IMR-90 (cell line): ENCODE measurements at regions not wholly inside any gene's neighbourhood (a gene's known extent, or its start where the extent isn't known, plus 50 kb on each side); places are given as distances from the start of the nearest gene placed in this dataset.

Experiments used
- ATAC-seq: fragments of 200-7000 bp; cut with Tn5 transposase; 2 replicates; pipeline ENCODE4 v1.9.1; 2020; ENCODE audit warnings: low read depth, mild to moderate bottlenecking, moderate library complexity
- BruUV-seq: library from RNA; stranded (reverse); fragments of 400-500 nt; replicated peaks from 2 replicates; lab custom pipeline; 2021; lab: Mats Ljungman, UMichigan
- CTCF ChIA-PET: fragments of 300-600 bp; formaldehyde crosslinking; extraction: SDS; loops from one replicate; lab custom pipeline; 2021; ENCODE audit warnings: antibody characterized with exemption; lab: Yijun Ruan, JAX
- POLR2A ChIA-PET: fragments of 300-600 bp; sonication (Branson Sonifier 250); formaldehyde crosslinking; loops from one replicate; lab custom pipeline; 2022; ENCODE audit warnings: antibody characterized with exemption; ENCODE audit not compliant: unreplicated experiment; lab: Charles Lee
- DNase-seq: peaks from one replicate; pipeline ENCODE4 v3.0.0; 2013
- H2AFZ ChIP-seq: replicated peaks from 2 replicates; pipeline ENCODE3; 2013; ENCODE audit warnings: low read length, mild to moderate bottlenecking; ENCODE audit not compliant: poor library complexity
- H2AK5ac ChIP-seq: 2 replicates; pipeline ENCODE4 v1.6.1; 2013; ENCODE audit warnings: low read depth, low read length, inconsistent platforms
- H2AK9ac ChIP-seq: replicated peaks from 2 replicates; pipeline ENCODE3; 2013; ENCODE audit warnings: mild to moderate bottlenecking, low read depth, low read length, moderate library complexity; ENCODE audit not compliant: poor library complexity
- H2BK120ac ChIP-seq: 2 replicates; pipeline ENCODE4 v1.6.1; 2013; ENCODE audit warnings: low read depth, low read length, inconsistent platforms
- H2BK15ac ChIP-seq: 3 replicates; pipeline ENCODE4 v1.6.1; 2013; ENCODE audit warnings: low read depth, low read length, inconsistent platforms
- H2BK20ac ChIP-seq: 2 replicates; pipeline ENCODE4 v1.6.1; 2013; ENCODE audit warnings: low read depth, mild to moderate bottlenecking, inconsistent platforms, low read length, moderate library complexity
- H2BK5ac ChIP-seq: 2 replicates; pipeline ENCODE4 v1.6.1; 2013; ENCODE audit warnings: mild to moderate bottlenecking, low read depth, low read length, inconsistent platforms; ENCODE audit not compliant: poor library complexity, severe bottlenecking
- H3K14ac ChIP-seq: replicated peaks from 2 replicates; pipeline ENCODE4 v1.6.1; 2013; ENCODE audit warnings: low read depth, low read length, inconsistent platforms
- H3K18ac ChIP-seq: 2 replicates; pipeline ENCODE4 v1.6.1; 2013; ENCODE audit warnings: low read depth, low read length, control low read depth
- H3K23ac ChIP-seq: 2 replicates; pipeline ENCODE4 v1.6.1; 2013; ENCODE audit warnings: low read depth, low read length, inconsistent platforms
- H3K27ac ChIP-seq: 2 replicates; pipeline ENCODE4 v1.5.1; 2013; ENCODE audit warnings: mild to moderate bottlenecking, control low read depth, low read length; ENCODE audit not compliant: insufficient read depth
- H3K27me3 ChIP-seq: 2 replicates; pipeline ENCODE4 v1.6.1; 2013; ENCODE audit warnings: low read length; ENCODE audit not compliant: control insufficient read depth, insufficient read depth
- H3K36me3 ChIP-seq: 2 replicates; pipeline ENCODE4 v1.6.1; 2013; ENCODE audit warnings: low read length, mixed read lengths; ENCODE audit not compliant: control insufficient read depth, insufficient read depth
- H3K4ac ChIP-seq: 2 replicates; pipeline ENCODE4 v1.6.1; 2013; ENCODE audit warnings: low read depth, low read length, inconsistent platforms
- H3K4me1 ChIP-seq: 2 replicates; pipeline ENCODE4 v1.6.1; 2013; ENCODE audit warnings: low read length, mixed read lengths; ENCODE audit not compliant: control insufficient read depth, insufficient read depth
- H3K4me2 ChIP-seq: 2 replicates; pipeline ENCODE4 v1.6.1; 2013; ENCODE audit warnings: low read depth, mild to moderate bottlenecking, control low read depth, low read length, moderate library complexity
- H3K4me3 ChIP-seq: 2 replicates; pipeline ENCODE4 v1.5.1; 2013; ENCODE audit warnings: low read depth, mild to moderate bottlenecking, control low read depth, low read length, moderate library complexity; ENCODE audit not compliant: insufficient read depth
- H3K56ac ChIP-seq: 2 replicates; pipeline ENCODE4 v1.6.1; 2013; ENCODE audit warnings: low read length, inconsistent platforms; ENCODE audit not compliant: insufficient read depth; ENCODE audit errors: extremely low read depth
- H3K79me1 ChIP-seq, 2 experiments: 2 replicates each; pipeline ENCODE4 v1.6.1; 2013; ENCODE audit warnings: low read length in 2 of 2, inconsistent platforms in 1 of 2, low read depth in 1 of 2
- H3K9ac ChIP-seq: 2 replicates; pipeline ENCODE4 v1.6.1; 2013; ENCODE audit warnings: low read depth, low read length, control low read depth
- H3K9me1 ChIP-seq: 2 replicates; pipeline ENCODE4 v1.6.1; 2013; ENCODE audit warnings: low read length, inconsistent platforms; ENCODE audit not compliant: insufficient read depth
- H3K9me3 ChIP-seq: 2 replicates; pipeline ENCODE4 v1.6.1; 2013; ENCODE audit warnings: low read length; ENCODE audit not compliant: control insufficient read depth, insufficient read depth
- H4K20me1 ChIP-seq: 2 replicates; pipeline ENCODE4 v1.6.1; 2013; ENCODE audit warnings: low read length, inconsistent platforms; ENCODE audit not compliant: insufficient read depth
- H4K5ac ChIP-seq: 2 replicates; pipeline ENCODE4 v1.6.1; 2013; ENCODE audit warnings: mild to moderate bottlenecking, low read depth, low read length, control low read depth
- H4K8ac ChIP-seq, 2 experiments: 2 replicates each; pipeline ENCODE4 v1.6.1; 2013; ENCODE audit warnings: low read depth in 2 of 2, low read length in 2 of 2, control low read depth in 1 of 2, inconsistent platforms in 1 of 2
- H4K91ac ChIP-seq: 2 replicates; pipeline ENCODE4 v1.6.1; 2013; ENCODE audit warnings: low read depth, low read length, inconsistent platforms; ENCODE audit not compliant: insufficient read depth
- MAZ ChIP-seq: IDR thresholded peaks from 2 replicates; pipeline ENCODE4 v1.6.1; 2012; ENCODE audit warnings: low read depth, mild to moderate bottlenecking, low read length, improper control_type of control experiment, moderate library complexity, borderline replicate concordance
- RAD21 ChIP-seq: IDR thresholded peaks from 2 replicates; pipeline ENCODE4 v1.6.1; 2012; ENCODE audit warnings: low read length, improper control_type of control experiment
- WGBS, 2 experiments: methylation state at CpG; one replicate each; pipeline versions ENCODE4 v1.1.5 to v1.1.7; 2013; ENCODE audit warnings: missing lambda C conversion rate in 2 of 2; ENCODE audit not compliant: insufficient read length in 1 of 2; ENCODE audit errors: extremely low coverage in 2 of 2; 5-methylcytosine and 5-hydroxymethylcytosine counted together
- dilution Hi-C: fragments of 300-500 bp; cut with HindIII; formaldehyde crosslinking; loops from one replicate; pipeline ENCODE4 v1.14.3; 2018; ENCODE audit warnings: low sequenced_read_pairs; ENCODE audit not compliant: unreplicated experiment
- in situ Hi-C: fragments of 300-500 bp; cut with MboI; formaldehyde crosslinking; loops from 3 replicates; pipeline ENCODE4 v1.14.3; 2019; ENCODE audit warnings: low sequenced_read_pairs, inconsistent platforms, mixed read lengths
- intact Hi-C: fragments of 100-400 bp; cut with micrococcal nuclease; formaldehyde crosslinking; loops from 2 replicates; pipeline ENCODE4 v1.10.0; 2022
- TF ChIP-seq, protein P1 (sequence below): conservative IDR thresholded peaks from 2 replicates; pipeline ENCODE4 v1.5.1; 2012; ENCODE audit warnings: mild to moderate bottlenecking, low read depth, low read length, improper control_type of control experiment

DNA sequence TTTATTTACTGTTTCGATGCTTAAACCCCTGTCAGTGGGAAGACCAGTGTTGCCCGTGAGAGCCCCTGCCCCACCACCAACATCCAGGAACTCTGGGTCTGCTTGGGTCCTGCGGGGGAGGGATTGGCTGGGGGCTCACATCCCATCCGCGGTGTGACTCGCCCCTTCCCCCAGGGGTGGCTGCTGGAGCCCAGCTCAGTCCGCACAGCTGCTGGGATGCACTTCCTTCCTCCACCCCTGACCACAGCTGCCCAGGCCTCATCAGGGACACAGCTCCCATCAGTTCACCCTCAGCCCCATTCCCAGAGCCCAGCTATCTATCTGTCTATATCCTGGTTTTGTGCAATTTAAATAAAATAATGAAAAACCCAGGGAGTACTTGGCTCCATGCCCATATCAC, 54.5 kb downstream of the JAKMIP3 start:
- Histone ChIP-seq H3K9ac (no peak overlapping the region), H2AK5ac (no peak overlapping the region), H3K9me1 (no peaks in the 10 kb centered on the region), H4K20me1 (no peaks in the 10 kb centered on the region), H2BK120ac (no peak overlapping the region), H3K4ac (no peak overlapping the region), H4K8ac (no peak overlapping the region), H2BK5ac (no peak overlapping the region), H2AK9ac (no peak overlapping the region), H3K14ac (no peak overlapping the region), H3K4me3 (no peak overlapping the region), H3K79me1 (no peaks in the 10 kb centered on the region), H4K91ac (no peak overlapping the region), H3K27me3 (peaks cover 16% of the 10 kb centered on the region), H3K23ac (no peak overlapping the region), H3K27ac (no peak overlapping the region), H4K5ac (no peak overlapping the region), H3K18ac (no peak overlapping the region), H2BK15ac (no peak overlapping the region), H3K4me2 (no peak overlapping the region), H2AFZ (no peak overlapping the region), H3K56ac (no peak overlapping the region), H3K4me1 (no peaks in the 10 kb centered on the region), H3K9me3 (no peaks in the 10 kb centered on the region), H2BK20ac (no peak overlapping the region), H3K36me3 (no peaks in the 10 kb centered on the region)
- ChIA-PET POLR2A (no interaction called here), CTCF (no interaction called here)
- intact Hi-C loops (no loop called here), in situ Hi-C loops (no loop called here), dilution Hi-C loops (no loop called here)
- DNase-seq = no peak
- WGBS, 2 experiments = no CpG with 5 or more reads among the region's 7 CpGs
- BruUV-seq = no TSS peak
- TF ChIP-seq RAD21 (no peak), MAZ (no peak)
- TF ChIP-seq, protein P1, sequence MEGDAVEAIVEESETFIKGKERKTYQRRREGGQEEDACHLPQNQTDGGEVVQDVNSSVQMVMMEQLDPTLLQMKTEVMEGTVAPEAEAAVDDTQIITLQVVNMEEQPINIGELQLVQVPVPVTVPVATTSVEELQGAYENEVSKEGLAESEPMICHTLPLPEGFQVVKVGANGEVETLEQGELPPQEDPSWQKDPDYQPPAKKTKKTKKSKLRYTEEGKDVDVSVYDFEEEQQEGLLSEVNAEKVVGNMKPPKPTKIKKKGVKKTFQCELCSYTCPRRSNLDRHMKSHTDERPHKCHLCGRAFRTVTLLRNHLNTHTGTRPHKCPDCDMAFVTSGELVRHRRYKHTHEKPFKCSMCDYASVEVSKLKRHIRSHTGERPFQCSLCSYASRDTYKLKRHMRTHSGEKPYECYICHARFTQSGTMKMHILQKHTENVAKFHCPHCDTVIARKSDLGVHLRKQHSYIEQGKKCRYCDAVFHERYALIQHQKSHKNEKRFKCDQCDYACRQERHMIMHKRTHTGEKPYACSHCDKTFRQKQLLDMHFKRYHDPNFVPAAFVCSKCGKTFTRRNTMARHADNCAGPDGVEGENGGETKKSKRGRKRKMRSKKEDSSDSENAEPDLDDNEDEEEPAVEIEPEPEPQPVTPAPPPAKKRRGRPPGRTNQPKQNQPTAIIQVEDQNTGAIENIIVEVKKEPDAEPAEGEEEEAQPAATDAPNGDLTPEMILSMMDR = no peak
- no peak for ATAC-seq
